ENCODE measurements at regions not wholly inside any gene's neighbourhood (a gene's known extent, or its start where the extent isn't known, plus 50 kb on each side); places are given as distances from the start of the nearest gene placed in this dataset.
"Not testable (repeated sequence)": the region's sequence is repeated elsewhere in the genome, so short reads cannot be mapped to it uniquely, and the experiment has no call there.

DNA sequence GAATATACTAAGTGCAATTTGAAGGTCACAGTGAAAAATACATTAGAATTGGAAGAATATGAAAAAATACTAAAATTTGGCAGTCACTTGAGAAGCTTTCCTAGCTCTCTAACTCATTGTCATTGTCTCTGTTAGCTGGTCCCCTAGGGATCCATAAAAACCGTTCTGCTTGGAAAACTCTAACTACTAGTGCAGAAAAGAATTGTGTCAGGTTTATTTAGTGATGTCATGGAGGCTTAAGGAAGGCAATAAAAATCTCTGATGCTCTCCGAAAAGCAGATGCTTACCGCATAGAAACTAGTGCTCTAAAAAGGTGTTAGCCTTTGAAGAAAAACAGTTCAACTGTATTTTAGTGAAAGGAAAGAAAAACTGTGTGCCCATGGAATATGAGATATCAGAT lies 150.1 kb upstream of the DLGAP1 start:
- DNase-seq, result no peak

DNA sequence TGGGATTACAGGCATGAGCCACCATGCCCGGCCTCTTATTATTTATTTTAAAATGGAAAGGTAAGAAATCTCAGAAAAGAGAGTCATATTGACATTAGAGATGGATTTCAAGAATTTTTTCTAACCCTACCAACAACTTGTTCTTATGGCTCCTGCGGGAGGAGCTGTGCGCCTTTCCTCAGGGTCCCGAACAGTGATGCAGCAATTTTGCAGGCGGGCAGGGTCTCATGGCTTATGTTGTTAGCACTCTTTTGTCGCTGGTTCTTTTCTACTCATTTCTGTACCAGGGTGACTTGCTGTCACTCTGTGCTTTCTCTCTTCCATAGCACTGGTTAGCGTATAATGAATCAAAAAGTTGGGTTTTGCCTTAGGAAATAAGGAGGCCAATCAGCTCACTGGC lies 148.8 kb upstream of the DLGAP1 start:
- no peak for DNase-seq

DNA sequence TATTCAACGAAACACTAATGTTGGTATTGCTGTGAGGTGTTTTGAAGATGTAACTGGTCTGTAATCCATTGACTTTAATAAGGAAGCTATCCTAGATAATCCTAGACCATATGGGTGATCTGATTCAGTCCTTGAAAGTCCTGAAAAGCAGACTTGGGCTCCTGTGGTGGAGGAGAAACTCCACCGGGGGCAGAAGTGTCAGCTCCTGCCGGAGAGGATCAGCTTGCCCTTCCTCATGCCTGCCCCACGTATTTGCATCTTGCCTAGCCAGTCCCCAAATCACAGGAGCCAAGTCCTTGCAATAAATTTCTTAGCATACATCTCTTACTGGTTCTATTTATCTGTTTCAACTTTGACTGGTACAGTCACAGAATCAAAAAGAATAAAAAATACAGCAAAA lies 144.2 kb upstream of the DLGAP1 start:
- DNase-seq, result no peak

DNA sequence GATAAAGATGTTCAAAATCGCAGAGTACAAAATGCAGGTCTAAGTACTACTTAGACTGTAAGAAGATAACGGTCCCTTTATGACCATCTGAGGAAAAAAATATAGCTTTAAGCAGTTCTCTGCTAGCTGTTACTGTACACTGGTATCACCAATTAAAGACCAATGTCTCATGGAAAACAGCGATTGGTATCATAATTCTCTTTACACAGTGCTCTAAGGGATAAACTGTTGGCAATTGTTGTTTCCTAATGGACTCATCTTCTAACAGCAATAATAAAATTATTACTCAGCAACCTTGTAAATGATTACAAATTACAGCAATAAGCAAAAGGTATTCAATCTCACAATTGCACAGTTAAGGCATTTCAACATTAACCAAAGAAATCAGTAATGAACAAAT lies 142.2 kb upstream of the DLGAP1 start:
- no peak for DNase-seq

DNA sequence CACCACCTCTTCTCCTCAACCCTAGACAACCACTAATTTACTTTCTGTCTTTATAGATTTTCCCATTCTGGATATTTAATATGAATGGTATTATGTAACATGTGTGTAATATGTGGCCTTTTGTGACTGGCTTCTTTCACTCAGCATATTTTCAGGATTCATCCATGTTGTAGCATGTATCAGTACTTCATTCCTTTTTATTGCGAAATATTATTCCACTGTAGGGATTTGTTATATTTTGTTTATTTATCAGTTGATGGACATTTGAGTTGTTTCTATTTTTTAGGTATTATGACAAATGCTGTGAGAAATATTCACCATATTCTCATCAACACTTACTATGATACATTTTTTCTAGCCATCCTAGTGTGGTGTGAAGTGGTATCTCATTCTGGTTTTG lies 138.8 kb upstream of the DLGAP1 start:
- no peak for DNase-seq

DNA sequence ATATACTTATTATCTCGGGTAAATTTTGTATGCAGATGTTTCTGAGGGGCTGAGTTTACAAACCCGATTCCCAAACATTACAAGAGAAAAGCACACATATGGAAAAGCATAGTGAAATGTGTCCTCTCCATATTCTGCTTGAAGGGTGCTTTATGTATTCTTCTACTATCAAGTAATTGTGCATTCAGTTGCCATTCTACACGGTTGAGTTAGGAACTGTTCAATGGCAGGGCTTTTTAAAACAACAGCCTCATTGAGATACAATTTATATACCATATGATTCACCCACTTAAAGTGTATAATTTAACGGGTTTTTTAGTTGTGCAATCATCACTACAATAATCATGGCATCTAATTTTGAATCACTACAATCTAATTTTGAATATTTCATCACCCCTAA lies 138.4 kb upstream of the DLGAP1 start:
- no peak for DNase-seq

DNA sequence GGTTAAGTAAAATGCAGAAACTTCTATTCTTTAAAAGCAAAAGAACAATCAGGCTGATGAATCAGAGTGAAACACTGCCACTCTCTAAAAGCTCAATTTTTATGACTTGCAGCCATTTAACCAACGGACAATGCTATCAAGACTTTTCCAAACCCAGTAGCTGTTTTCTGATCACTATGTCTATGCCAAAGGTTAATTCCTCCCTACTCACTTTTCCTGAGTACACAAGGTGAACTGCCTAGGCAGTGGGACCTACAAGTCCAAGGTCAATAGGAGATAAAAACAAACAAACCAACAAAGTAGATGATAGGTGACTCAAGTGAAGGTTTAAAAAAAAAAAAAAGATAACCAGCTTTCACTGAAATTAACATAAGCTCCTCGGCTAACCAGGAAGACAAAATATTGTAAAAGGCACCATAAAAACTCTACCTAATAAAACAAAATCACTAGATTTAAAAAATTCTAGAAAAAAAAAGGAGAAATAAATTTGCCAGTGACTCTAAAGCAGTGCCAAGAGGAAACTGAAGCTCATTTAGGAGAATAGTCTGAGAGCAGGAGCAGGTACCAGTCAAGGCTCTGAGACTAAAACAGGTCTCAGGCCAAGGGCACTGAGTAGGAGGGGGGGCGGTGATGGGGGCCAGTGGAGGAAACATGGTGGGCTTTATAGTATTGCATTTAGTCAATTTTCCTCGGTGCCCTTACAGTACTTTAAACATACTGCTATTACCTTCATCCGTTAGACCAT lies 134.1 kb upstream of the DLGAP1 start:
- DNase-seq, result no peak

DNA sequence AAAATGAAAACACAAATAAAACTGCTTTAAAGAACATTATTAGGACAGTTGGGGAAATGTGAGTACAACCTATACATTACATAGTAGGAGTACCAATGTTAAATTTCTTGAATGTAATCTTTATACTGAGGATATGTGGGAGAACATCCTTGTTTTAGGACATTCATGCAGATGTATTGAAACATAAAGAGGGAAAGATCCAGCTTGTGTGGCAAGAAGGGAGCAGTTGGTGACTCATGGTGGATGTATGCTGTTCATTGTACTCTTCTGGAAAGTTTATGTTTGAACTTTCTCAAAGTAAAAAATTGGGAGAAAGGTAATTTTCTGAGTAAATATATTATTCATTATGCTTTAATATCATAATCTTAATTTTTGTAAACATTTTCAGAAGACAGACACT lies 132.1 kb upstream of the DLGAP1 start:
- no peak for DNase-seq

DNA sequence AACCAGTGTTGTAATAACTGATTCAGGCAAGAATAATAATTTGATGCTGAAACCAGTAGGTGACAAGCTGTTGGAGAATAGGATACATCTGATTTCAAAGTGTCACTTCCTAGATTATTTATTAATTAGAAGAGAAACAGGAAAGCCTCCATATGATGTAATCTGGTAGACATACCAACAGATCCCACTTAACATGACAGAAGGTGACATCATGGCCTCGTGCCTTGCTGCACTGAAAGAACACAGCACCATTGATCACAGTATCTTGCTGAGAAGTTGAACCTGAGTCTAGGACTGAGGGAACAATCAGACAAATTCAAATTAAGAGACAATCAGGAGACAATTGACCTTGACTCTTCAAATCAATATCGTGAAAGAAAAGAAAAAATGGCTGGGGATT lies 131.6 kb upstream of the DLGAP1 start:
- no peak for DNase-seq

DNA sequence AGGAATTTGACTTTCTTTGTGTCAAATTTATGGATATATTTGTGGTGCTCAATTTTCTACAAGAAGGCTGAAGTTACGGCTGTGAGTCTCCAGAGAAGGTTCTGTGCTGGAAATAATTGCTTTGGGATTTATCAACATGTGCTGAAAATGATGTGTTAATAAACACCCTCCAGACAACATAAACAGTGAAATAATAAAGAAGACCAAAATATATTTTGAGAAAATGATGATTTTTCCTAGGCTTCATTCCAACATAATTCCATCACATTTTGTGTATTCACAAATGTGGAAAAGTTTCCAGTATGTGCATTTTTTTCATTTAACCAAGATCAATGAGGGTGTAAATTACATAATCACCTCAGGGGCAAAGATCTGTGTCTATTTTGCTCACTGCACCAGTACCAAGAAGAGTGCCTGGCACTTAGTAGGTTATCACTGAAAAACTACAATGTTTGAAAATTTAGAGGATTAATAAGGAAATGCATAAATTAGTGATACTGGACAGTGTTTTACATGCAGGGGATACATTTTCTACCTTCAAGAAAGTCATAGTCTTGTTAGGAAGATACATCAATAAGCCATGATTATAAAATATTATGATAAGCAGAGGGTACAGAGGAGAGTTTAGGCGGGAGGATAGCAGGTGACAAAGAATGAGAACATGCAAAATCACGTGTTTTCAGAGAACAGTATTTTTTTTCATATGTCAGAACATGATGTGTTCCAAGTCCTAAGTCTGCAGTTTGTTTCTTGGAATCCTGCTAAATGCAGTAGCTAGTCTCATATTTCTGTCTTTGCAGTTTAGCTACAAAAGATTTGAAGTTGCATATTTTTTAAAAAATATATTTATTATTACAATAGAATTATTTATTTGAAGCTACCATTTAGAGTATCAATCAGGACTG lies 127.6 kb upstream of the DLGAP1 start:
- no peak for DNase-seq

DNA sequence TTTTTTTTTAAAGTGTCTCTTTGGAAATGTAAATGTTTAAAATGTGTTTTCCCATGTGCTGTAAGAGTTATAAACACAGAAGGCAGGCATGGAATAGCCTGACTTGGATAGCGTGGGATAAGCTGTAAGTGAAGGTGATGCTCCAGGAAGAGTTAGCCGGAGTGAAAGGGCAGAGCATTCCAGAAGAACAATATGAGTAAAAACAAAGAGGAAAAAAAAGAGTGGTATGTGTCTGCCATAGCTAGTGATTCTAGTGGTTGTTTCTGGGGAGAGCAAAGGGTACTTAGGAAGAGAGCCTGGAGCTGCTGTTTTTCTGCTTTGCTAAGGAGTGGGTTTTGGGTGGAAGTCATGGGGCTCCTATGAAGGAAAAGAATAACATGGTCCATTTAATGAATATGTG lies 126.9 kb upstream of the DLGAP1 start:
- DNase-seq, result no peak

DNA sequence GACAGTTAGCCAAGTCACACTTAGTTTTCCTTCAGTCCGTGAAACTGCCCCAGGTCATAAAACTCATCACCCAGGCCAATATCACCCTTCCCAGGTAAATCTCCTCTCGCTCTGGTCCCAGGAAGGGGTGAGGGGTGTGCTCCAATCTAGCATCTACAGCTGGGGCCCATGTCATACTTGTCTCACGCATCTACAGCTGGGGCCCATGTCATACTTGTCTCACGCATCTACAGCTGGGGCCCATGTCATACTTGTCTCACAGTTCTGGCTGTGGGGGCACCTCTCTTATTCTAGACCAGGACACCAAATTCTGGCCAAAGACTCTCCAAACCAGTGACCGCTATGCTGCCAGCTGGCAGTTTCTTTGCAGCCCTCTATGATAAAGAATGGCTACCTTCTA lies 123.3 kb upstream of the DLGAP1 start:
- no peak for DNase-seq

DNA sequence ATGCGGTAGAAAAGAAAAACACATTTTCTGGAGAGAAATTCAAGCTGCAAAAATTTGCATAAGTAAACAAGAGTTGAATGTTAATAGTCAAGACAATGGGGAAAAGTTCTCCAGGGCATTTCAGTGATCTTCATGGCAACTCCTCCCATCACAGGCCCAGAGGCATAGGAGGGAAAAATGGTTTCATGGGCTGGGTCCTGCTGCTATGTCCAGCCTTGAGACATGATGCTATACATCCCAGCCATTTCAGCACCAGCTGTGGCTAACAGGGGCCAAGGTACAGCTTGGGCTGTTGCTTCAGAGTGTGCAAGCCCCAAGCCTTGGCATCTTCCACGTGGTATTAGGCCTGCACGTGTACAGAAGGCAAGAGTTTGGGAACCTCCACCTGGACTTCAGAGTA lies 118.6 kb upstream of the DLGAP1 start:
- no peak for DNase-seq

DNA sequence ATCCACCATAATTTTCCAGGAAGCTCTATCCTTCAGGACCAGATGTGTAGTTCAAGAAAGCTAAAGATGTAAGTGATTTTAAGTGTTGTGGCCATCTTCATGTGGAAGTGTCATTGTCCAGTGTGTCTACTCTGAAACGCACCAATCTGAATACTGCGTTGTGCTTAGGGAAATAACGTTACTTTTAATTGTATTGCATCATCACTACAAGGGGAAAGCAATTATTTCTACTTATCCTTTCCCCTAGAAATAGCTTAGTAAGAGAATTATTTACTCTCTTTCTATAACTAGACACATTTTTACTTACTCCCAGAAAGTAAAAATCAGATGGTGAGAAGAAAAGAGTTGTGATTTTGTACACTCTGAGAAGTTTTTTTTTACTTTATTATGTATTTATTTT lies 102.4 kb upstream of the DLGAP1 start:
- no peak for DNase-seq

DNA sequence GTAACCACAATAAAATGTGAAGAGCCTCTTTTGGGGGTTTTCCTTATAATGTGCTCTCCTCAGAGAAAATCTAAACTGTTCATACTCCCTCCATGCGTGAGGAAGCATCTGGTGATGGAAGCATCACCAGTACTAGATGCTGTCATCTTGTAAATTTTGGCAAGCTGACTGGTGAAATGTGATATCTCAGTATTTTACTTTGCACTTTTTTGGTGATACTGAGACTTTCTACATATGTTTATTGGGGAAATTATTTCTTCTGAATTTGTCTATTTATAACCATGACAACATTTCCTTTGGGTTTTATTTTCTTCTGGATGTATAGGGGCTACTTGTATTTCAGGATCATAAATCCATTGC lies 95.9 kb upstream of the DLGAP1 start:
- DNase-seq, result no peak

DNA sequence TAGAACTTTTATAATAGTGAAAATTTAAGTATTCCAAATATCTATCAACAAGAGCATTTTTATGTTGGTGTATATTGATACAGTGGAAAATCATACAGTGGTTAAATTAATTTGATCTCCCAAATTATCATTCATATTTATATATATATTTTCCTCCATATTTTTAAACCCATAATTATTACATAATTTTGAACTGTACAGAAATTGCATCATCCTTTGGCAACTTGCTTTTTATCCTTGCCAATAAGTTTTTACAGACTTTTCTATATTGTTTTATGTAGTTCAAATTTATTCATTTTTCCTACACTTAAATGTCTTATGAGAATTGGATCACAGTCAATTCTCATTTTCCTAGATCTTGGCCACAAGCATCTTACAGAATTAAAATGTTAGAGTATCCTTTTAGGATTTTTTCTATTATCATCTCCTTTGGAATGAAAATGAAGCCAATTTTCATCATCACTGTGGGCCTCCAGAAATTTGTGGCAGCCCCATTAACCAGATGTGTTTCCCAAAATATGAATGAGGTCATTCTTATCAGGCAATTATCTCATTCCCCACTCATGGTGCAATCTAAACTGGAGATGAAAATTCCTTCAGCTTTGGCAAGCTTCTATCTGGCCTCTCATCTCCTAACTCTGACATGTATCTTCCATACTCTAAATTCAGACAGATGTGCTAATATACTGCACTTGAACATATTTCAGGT lies 94.2 kb upstream of the DLGAP1 start:
- no peak for DNase-seq

DNA sequence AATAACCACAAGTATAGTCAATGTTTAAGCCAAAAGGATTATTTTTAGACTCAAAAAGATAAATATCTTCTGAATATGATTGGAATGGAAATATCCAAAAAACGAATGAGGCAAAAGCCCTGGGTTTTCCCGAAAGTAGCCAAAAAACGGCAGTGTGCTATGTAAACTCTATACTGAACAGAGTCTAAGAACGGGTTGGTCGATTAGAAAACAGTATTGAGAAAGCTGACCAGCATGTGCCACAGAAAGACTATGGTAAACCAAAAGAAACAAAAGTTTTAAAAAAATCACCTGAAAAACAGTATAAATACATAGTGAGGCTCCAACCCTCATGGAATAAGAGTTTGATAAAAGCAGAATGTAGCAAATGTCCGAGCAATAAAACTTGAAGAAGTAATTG lies 92.0 kb upstream of the DLGAP1 start:
- DNase-seq, result no peak

DNA sequence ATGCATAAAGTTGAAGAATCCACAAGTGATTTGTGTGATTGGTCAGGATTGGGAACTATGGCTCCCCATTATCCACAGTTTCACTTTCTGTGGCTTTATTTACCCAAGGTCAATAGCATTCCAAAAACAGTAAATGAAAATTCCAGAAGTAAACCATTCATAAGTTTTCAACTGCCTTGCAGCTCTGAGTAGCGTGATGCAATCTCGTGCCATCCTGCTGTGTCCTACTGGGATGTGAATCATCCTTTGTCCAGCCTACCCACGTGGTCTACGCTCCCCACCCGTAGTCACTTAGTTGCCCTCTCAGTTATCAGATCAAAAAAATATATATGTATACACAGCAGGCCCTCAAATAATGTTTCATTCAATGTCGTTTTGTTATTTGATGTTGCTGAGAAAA lies 89.0 kb upstream of the DLGAP1 start:
- DNase-seq, result no peak

DNA sequence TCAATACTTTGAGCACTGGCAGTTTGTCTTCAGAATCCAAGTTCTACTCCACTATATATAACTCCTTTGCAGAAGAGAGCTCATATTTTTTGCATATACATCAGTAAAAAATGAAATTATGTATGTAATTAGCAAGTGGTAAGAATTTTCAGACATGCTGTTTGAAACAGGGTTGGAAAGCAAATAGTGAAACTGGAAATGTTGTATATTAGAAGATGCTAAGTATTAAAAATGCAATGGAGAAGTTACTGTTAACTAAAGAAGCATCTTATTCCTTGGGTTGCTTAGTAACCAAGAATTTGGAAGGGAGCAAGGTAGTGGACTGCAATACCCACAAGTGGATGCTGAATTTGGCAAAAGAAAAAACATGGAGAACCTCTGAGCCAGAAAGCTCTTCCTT lies 88.6 kb upstream of the DLGAP1 start:
- DNase-seq, result no peak

DNA sequence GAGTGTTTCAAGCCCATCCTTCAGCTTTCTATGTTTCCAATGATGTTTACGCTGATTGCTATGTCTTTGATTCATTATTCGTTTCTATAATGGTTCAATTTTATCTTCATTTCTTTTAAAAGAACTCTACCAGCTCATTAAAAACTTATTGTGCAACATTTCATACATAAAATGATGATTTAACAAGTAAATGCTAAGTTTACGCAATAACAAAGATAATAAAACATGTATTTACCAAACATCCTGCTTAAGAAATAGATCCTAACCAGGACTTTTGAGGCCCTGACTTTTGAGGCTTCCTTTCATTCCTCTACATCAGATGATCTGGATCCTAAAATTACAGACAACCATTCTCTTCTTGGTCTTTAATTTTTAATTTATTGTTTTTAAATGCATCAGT lies 86.5 kb upstream of the DLGAP1 start:
- no peak for DNase-seq

DNA sequence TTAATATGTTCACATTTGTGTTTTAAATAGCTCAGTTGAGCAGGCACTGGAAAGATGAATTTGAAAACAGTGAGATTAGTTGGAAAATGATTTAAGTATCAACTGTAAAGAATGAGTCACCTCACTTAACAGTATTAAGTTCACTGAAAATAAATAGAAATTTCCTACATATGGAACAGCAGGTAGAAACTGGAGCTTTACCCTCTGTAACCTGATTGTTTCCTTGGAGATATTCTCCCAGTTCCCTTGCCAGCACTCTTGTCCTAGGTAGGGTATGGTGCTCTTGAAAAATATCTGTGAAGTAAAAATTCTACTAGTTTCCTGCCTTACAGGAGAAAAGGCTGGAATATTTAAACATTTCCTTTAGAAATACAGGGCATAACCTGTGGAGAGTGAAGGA lies 81.3 kb upstream of the DLGAP1 start:
- DNase-seq, result no peak

DNA sequence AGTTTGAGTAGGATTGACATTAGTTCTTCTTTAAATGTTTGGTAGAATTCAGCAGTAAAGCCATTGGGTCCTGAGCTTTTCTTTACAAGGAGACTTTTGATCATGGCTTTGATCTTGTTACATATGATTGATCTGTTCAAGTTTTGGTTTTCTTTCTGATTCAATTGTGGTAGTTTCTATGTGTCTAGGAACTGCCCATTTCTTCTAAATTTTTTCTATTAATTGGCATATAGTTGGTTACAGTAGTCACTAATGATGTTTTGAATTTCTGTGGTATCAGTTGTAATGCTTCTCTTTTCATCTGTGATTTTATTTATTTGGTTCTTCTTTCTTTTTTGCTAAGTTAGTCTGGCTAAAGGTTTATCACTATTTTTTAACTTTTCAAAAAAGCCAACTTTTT lies 73.3 kb upstream of the DLGAP1 start:
- no peak for DNase-seq

DNA sequence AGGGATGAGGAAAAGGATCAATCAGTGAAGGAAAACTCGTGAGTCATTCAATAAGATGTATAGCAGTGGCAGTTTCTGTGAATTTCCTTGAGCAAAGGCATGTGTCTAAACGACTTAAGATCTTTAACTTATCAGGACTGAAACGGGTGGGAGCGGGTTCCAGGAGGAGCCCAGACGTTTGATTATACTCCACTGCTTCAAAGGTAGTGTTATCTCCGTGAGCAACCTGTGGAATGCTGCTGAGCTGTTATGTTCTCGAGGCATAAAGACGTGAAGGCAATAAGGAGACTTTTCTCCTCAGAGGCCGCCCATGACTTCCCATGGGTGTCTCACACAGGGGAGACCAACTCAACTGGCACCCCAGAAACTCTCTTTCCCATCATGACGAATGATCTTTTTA lies 72.7 kb upstream of the DLGAP1 start:
- DNase-seq, result not testable (repeated sequence)

DNA sequence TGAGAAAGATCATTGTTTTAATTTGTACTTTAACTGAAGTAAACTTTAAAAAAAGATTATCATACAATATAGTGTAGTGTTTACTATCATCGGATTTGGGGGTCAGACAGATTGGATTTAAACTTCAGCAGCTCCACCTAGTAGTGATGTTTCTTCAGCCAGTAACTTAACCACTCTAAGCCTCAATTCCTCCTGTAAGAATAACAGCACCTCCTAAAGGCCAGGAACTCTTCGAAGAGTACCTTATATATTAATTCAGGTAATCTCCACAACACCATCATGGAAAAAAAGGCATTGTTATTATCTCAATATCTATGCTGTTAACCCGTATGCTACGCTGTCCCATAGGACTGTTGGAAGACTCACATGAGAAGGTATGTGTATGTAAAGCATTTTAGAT lies 69.0 kb upstream of the DLGAP1 start:
- no peak for DNase-seq
